HepG2 (cell line): ENCODE measurements at regions not wholly inside any gene's neighbourhood (a gene's known extent, or its start where the extent isn't known, plus 50 kb on each side); places are given as distances from the start of the nearest gene placed in this dataset.

ENCODE experiments used
- ARID5B ChIP-seq: IDR thresholded peaks from 2 replicates; pipeline ENCODE4 v1.4.0; 2020; ENCODE audit warnings: mild to moderate bottlenecking, missing genetic modification reagents
- EP300 ChIP-seq, 3 experiments: sonication (generic) in 1 of 3; formaldehyde crosslinking in 1 of 3; IDR thresholded peaks; 2 replicates each; pipeline versions ENCODE4 v1.5.1 to v1.6.1; 2011 to 2020; ENCODE audit warnings: low read depth in 2 of 3, low read length in 2 of 3, borderline replicate concordance in 1 of 3, improper control_type of control experiment in 1 of 3, mild to moderate bottlenecking in 1 of 3, missing genetic modification reagents in 1 of 3, moderate library complexity in 1 of 3
- EZH2 ChIP-seq: conservative IDR thresholded peaks from 2 replicates; pipeline ENCODE4 v1.6.1; 2012; ENCODE audit warnings: mild to moderate bottlenecking, low read depth, low read length, moderate library complexity
- GABPA ChIP-seq, 2 experiments: IDR thresholded peaks; 2 replicates each; pipeline ENCODE4 v1.6.1; 2011 to 2016; ENCODE audit warnings: low read depth in 2 of 2, low read length in 1 of 2, missing biosample characterization in 1 of 2, missing genetic modification characterization in 1 of 2
- GATAD2A ChIP-seq: IDR thresholded peaks from 2 replicates; pipeline ENCODE4 v1.6.1; 2016
- HIVEP1 ChIP-seq: sonication (generic); formaldehyde crosslinking; IDR thresholded peaks from 2 replicates; pipeline ENCODE4 v1.4.0; 2020; ENCODE audit warnings: mild to moderate bottlenecking, missing genetic modification reagents
- KDM3A ChIP-seq: IDR thresholded peaks from 2 replicates; pipeline ENCODE4 v1.6.1; 2018; ENCODE audit warnings: low read depth, missing compliant biosample characterization
- KMT2B ChIP-seq: IDR thresholded peaks from 2 replicates; pipeline ENCODE4 v1.6.1; 2016; ENCODE audit warnings: missing genetic modification reagents, missing compliant biosample characterization
- PAWR ChIP-seq: sonication (generic); formaldehyde crosslinking; IDR thresholded peaks from 2 replicates; pipeline ENCODE4 v1.4.0; 2020; ENCODE audit warnings: missing genetic modification reagents, mild to moderate bottlenecking, borderline replicate concordance
- POLR2AphosphoS5 ChIP-seq: IDR thresholded peaks from 2 replicates; pipeline ENCODE4 v1.6.1; 2012; ENCODE audit warnings: low read depth, low read length
- PRDM15 ChIP-seq: sonication (generic); formaldehyde crosslinking; IDR thresholded peaks from 2 replicates; pipeline ENCODE4 v1.4.0; 2020; ENCODE audit warnings: missing genetic modification reagents
- PRMT3 ChIP-seq: sonication (generic); formaldehyde crosslinking; IDR thresholded peaks from 2 replicates; pipeline ENCODE4 v1.8.1; 2022; ENCODE audit warnings: low read depth, mild to moderate bottlenecking, moderate library complexity, missing genetic modification reagents, borderline replicate concordance
- RXRB ChIP-seq: IDR thresholded peaks from 2 replicates; pipeline ENCODE4 v1.6.1; 2016; ENCODE audit warnings: borderline replicate concordance, missing genetic modification reagents, missing compliant biosample characterization
- SMAD1 ChIP-seq: sonication (generic); formaldehyde crosslinking; IDR thresholded peaks from 2 replicates; pipeline ENCODE4 v1.4.0; 2020; ENCODE audit warnings: missing genetic modification reagents, low read depth, mild to moderate bottlenecking, borderline replicate concordance
- ZNF180 ChIP-seq: sonication (generic); formaldehyde crosslinking; IDR thresholded peaks from 2 replicates; pipeline ENCODE4 v1.4.0; 2020; ENCODE audit warnings: low read depth, missing genetic modification reagents, borderline replicate concordance
- ZNF205 ChIP-seq: IDR thresholded peaks from 2 replicates; pipeline ENCODE4 v1.6.1; 2018; ENCODE audit warnings: missing biosample characterization, missing genetic modification reagents
- ZNF337 ChIP-seq: sonication (generic); formaldehyde crosslinking; IDR thresholded peaks from 2 replicates; pipeline ENCODE4 v1.5.1; 2020; ENCODE audit warnings: missing genetic modification reagents, low read depth, mild to moderate bottlenecking, borderline replicate concordance
- ZNF501 ChIP-seq: sonication (generic); formaldehyde crosslinking; IDR thresholded peaks from 2 replicates; pipeline ENCODE4 v1.5.1; 2020; ENCODE audit warnings: mild to moderate bottlenecking, moderate library complexity, missing genetic modification reagents
- ZNF674 ChIP-seq: sonication (generic); formaldehyde crosslinking; IDR thresholded peaks from 2 replicates; pipeline ENCODE4 v1.5.0; 2020; ENCODE audit warnings: low read depth, mild to moderate bottlenecking, missing genetic modification reagents
- ZNF761 ChIP-seq: sonication (generic); formaldehyde crosslinking; conservative IDR thresholded peaks from 2 replicates; pipeline ENCODE4 v1.4.0; 2020; ENCODE audit warnings: mild to moderate bottlenecking, missing genetic modification reagents

- peak; percentile 91 for TF ChIP-seq GATAD2A (CRISPR knock-in tag)
- TF ChIP-seq ZNF501 (CRISPR knock-in tag): 0 out of 2 replicates have a peak, but pooled peaks have one; percentile 44
- 0 out of 2 replicates have a peak, but pooled peaks have one; percentile 67 for TF ChIP-seq KDM3A
- TF ChIP-seq GABPA (IDR thresholded peaks at IDR 0.05; ENCODE audit: low read depth, low read length): no peak
- peak; percentile 56; the same call in 1 of the 2 replicates for TF ChIP-seq GABPA (CRISPR knock-in tag; IDR thresholded peaks at IDR 0.05; ENCODE audit: low read depth)
- TF ChIP-seq PRDM15 (CRISPR knock-in tag): no peak
- TF ChIP-seq POLR2AphosphoS5: no peak
- peak; percentile 79 for TF ChIP-seq ZNF205
- 0 out of 2 replicates have a peak, but pooled peaks have one; percentile 44 for TF ChIP-seq PAWR (CRISPR knock-in tag)
- no peak for TF ChIP-seq PRMT3 (CRISPR knock-in tag)
- peak; percentile 81; the same call in 1 of the 2 replicates for TF ChIP-seq ZNF337 (CRISPR knock-in tag)
- peak; percentile 68; the same call in 1 of the 2 replicates for TF ChIP-seq HIVEP1 (CRISPR knock-in tag)
- peak; percentile 83 for TF ChIP-seq KMT2B (CRISPR knock-in tag)
- TF ChIP-seq EZH2: no peak
- TF ChIP-seq ZNF761 (CRISPR knock-in tag): peak; percentile 58; the same call in 1 of the 2 replicates
- no peak for TF ChIP-seq ZNF674
- no peak for TF ChIP-seq ZNF180 (CRISPR knock-in tag)
- TF ChIP-seq ARID5B (CRISPR knock-in tag): peak; percentile 89
- TF ChIP-seq EP300 (IDR thresholded peaks at IDR 0.05; ENCODE audit: low read depth in 2 of 2, low read length in 2 of 2): peak in 1 of 2 experiments; percentile 63; a peak in 1 of 4 replicates
- peak; percentile 75 for TF ChIP-seq EP300 (CRISPR knock-in tag; IDR thresholded peaks at IDR 0.05; ENCODE audit: borderline replicate concordance)
- 0 out of 2 replicates have a peak, but pooled peaks have one; percentile 43 for TF ChIP-seq SMAD1 (CRISPR knock-in tag)
- peak; percentile 59 for TF ChIP-seq RXRB
Observed at GRCh38 chr12:46585854-46586621, 213.5 kb upstream of the SLC38A2 start (continued).
